Activated T-helper 2 cell treated with anti-CD3 and anti-CD28 coated beads, Interferon-gamma antibody, Interleukin-2, Interleukin-4, amounts not matched to agents 10 μg/mL and 5 μg/mL and 100 μg/mL, durations not matched to agents 14 hours and 24 hours and 36 hours (primary cell): ENCODE measurements at regions not wholly inside any gene's neighbourhood (a gene's known extent, or its start where the extent isn't known, plus 50 kb on each side); places are given as distances from the start of the nearest gene placed in this dataset.

Source experiments
- DNase-seq: peaks from one replicate; pipeline ENCODE4 v3.0.0; 2021; ENCODE audit warnings: low spot score
- H3K27ac Mint-ChIP-seq: one replicate; pipeline ENCODE4 v1.8.0; 2021; ENCODE audit warnings: mixed read lengths
- H3K27me3 Mint-ChIP-seq: one replicate; pipeline ENCODE4 v1.8.0; 2021; ENCODE audit warnings: low read depth, mixed read lengths
- H3K36me3 Mint-ChIP-seq: one replicate; pipeline ENCODE4 v1.8.0; 2021; ENCODE audit warnings: low read depth, mixed read lengths
- H3K4me1 Mint-ChIP-seq: one replicate; pipeline ENCODE4 v1.8.0; 2021; ENCODE audit warnings: low read depth, mixed read lengths
- H3K4me3 Mint-ChIP-seq: one replicate; pipeline ENCODE4 v1.8.0; 2021; ENCODE audit warnings: low read depth, mild to moderate bottlenecking, moderate library complexity, mixed read lengths
- H3K9me3 Mint-ChIP-seq: one replicate; pipeline ENCODE4 v1.8.0; 2021; ENCODE audit warnings: mixed read lengths
- intact Hi-C: fragments of 100-400 bp; cut with micrococcal nuclease; formaldehyde crosslinking; loops from one replicate; pipeline ENCODE4 v1.15.1; 2023

DNA sequence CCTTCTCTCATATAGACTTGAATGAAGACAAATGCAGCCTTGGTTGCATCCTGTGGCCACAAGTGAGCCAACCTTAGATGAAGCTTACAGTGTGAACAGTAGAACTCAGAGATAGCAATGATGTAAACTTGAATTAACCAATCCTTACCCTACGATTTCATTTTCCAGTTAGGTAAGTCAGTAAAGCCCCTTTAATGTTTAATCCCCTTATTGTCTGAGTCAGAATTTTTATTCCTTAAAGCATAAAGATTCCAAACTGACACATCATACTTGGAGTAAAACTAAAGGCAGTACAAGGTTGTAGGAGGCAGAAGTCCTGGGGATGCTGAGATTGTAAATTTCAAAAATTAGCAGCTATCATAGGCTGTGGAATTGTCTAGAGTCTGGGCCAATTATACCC, 507.8 kb upstream of the DPH6 start:
- H3K4me1 Mint-ChIP-seq: no peaks in the 10 kb centered on the region
- DNase-seq: no peak
- H3K36me3 Mint-ChIP-seq: no peaks in the 10 kb centered on the region
- H3K9me3 Mint-ChIP-seq: peaks cover 5% of the 10 kb centered on the region
- intact Hi-C loops: no loop called here
- no peak overlapping the region for H3K4me3 Mint-ChIP-seq
- H3K27me3 Mint-ChIP-seq: no peaks in the 10 kb centered on the region
- no peak overlapping the region for H3K27ac Mint-ChIP-seq

GRCh38 chr15:36059596-36059995, 513.6 kb upstream of the DPH6 start:
- intact Hi-C loops: no loop called here
- no peaks in the 10 kb centered on the region for H3K36me3 Mint-ChIP-seq
- no peaks in the 10 kb centered on the region for H3K4me1 Mint-ChIP-seq
- no peaks in the 10 kb centered on the region for H3K9me3 Mint-ChIP-seq
- H3K27ac Mint-ChIP-seq: no peak overlapping the region
- no peak for DNase-seq
- H3K27me3 Mint-ChIP-seq: no peaks in the 10 kb centered on the region
- H3K4me3 Mint-ChIP-seq: no peak overlapping the region

- Mint-ChIP-seq H3K9me3 (no peaks in the 10 kb centered on the region), H3K27ac (no peak overlapping the region), H3K36me3 (no peaks in the 10 kb centered on the region), H3K4me3 (no peak overlapping the region), H3K4me1 (no peaks in the 10 kb centered on the region), H3K27me3 (no peaks in the 10 kb centered on the region)
- intact Hi-C loops: no loop called here
- no peak for DNase-seq
These were observed 516.4 kb upstream of the DPH6 start for GRCh38 chr15:36062357-36062756.

GRCh38 chr15:36066757-36067156, 512.7 kb upstream of the CDIN1 start:
- intact Hi-C loops: no loop called here
- DNase-seq: no peak
- no peak overlapping the region for H3K4me3 Mint-ChIP-seq
- no peaks in the 10 kb centered on the region for H3K27me3 Mint-ChIP-seq
- no peak overlapping the region for H3K27ac Mint-ChIP-seq
- H3K36me3 Mint-ChIP-seq: no peaks in the 10 kb centered on the region
- peaks cover 5% of the 10 kb centered on the region for H3K9me3 Mint-ChIP-seq
- H3K4me1 Mint-ChIP-seq: no peaks in the 10 kb centered on the region

DNA sequence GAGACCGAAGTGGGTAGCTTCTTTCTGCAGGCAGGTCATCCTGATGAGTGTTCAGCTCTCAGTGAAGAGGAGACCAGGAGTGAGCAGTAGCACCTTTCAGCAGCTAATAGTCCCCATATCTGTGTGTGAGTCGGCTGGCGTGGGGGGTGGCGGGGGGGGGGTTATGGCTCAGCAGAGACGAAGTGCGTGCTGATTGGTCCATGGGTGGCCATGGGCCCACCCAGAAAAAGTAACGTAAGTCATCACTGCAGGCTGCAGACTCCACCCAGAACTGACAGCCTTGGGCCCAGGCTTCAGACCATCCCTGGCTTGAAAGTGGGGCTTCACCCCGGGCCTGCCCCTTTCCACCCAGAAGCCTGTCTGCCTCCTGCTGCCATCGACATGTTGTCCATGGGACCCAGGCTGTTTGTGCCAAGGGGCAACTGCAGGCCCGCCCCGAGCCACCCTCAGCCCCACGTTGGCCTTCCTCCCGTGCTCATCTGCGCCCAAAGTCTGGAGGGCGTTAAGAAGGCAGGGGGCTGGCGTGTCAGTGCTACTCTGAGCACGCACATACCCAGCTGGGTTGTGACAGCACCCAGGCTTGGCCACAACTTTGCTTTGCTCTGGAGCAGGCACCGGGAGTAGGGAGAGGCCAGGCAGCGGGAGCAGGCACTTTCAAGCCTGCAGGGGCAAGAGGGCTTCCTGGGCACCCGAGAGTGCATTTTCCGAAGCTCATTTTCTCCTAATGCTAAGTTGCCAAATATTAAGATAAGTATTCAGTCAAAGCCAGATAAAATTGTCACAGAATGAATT, 511.7 kb upstream of the CDIN1 start:
- no peak for DNase-seq
- H3K4me1 Mint-ChIP-seq: no peaks in the 10 kb centered on the region
- no peak overlapping the region for H3K27ac Mint-ChIP-seq
- H3K9me3 Mint-ChIP-seq: peaks cover 5% of the 10 kb centered on the region
- intact Hi-C loops: no loop called here
- H3K4me3 Mint-ChIP-seq: no peak overlapping the region
- no peaks in the 10 kb centered on the region for H3K27me3 Mint-ChIP-seq
- H3K36me3 Mint-ChIP-seq: no peaks in the 10 kb centered on the region

DNA sequence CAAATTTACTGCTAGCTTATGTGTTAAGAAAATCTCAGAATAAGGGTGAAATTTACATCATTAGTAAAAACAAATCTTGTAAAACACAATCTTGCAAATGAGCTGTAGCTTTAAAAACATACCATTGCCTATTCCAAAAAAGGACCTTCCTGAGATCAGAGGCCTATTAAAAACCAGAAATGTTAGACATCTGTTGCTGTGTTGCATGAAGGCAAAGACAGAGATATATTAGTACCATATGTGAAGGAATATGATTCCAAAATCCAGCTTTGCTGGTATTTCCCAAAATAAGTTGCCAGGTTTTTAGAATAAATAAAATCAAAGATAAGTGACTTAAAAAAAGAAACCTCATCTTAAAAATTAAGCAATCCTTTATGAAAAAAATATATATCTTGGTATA, 504.1 kb upstream of the CDIN1 start:
- no peaks in the 10 kb centered on the region for H3K4me1 Mint-ChIP-seq
- peaks cover 9% of the 10 kb centered on the region for H3K9me3 Mint-ChIP-seq
- H3K27me3 Mint-ChIP-seq: no peaks in the 10 kb centered on the region
- no peak overlapping the region for H3K27ac Mint-ChIP-seq
- H3K4me3 Mint-ChIP-seq: no peak overlapping the region
- intact Hi-C loops: no loop called here
- DNase-seq: no peak
- no peaks in the 10 kb centered on the region for H3K36me3 Mint-ChIP-seq

DNA sequence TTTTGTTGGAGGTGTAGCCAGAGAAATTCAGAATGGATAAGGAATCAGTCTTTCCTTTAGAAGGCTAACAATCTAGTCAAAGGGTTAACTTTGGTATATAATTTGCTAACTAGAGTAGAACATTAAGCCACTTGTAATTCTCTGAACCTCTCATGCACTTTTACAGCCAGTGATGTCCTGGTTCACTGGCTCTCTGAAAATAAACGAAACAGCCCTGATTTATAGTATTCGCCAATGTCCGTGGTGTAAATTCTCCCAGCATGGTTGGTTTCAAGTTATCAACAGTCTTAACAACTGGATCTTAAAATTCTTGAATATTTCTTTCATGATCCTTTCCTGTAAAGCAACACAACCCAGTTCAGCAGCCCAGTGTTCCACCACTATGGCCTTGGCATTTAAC, 500.4 kb upstream of the CDIN1 start:
- Mint-ChIP-seq H3K4me3 (no peak overlapping the region), H3K27me3 (no peaks in the 10 kb centered on the region), H3K36me3 (no peaks in the 10 kb centered on the region), H3K9me3 (peaks cover 33% of the 10 kb centered on the region), H3K27ac (no peak overlapping the region), H3K4me1 (no peaks in the 10 kb centered on the region)
- intact Hi-C loops: no loop called here
- DNase-seq: no peak

DNA sequence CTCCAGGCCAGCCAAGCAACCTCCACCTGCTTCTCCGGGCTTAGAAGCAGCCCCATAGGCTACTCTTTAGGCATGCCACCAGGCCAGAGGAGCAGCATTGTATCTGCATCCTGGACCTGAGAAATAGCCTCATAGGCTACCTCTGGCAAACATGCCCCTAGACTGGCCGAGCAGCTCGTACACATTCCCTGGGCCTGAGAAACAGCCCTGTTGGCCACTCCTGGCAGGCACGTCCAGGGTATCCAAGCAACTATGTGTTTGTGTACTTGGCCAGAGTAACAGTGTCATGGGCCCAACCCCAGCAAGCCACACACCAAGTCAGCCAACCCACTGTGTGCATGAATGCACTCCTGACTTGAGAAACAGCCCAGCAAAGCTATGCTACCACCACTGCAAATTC, 498.7 kb upstream of the CDIN1 start:
- Mint-ChIP-seq H3K27ac (no peak overlapping the region), H3K4me3 (no peak overlapping the region), H3K27me3 (no peaks in the 10 kb centered on the region), H3K4me1 (no peaks in the 10 kb centered on the region), H3K36me3 (no peaks in the 10 kb centered on the region), H3K9me3 (peaks cover 43% of the 10 kb centered on the region)
- DNase-seq: no peak
- intact Hi-C loops: no loop called here

- no peaks in the 10 kb centered on the region for H3K36me3 Mint-ChIP-seq
- H3K27ac Mint-ChIP-seq: no peak overlapping the region
- intact Hi-C loops: no loop called here
- peaks cover 16% of the 10 kb centered on the region for H3K9me3 Mint-ChIP-seq
- no peak for DNase-seq
- no peaks in the 10 kb centered on the region for H3K27me3 Mint-ChIP-seq
- no peak overlapping the region for H3K4me3 Mint-ChIP-seq
- H3K4me1 Mint-ChIP-seq: no peaks in the 10 kb centered on the region
These were observed 489.0 kb upstream of the CDIN1 start for GRCh38 chr15:36090286-36090946.

DNA sequence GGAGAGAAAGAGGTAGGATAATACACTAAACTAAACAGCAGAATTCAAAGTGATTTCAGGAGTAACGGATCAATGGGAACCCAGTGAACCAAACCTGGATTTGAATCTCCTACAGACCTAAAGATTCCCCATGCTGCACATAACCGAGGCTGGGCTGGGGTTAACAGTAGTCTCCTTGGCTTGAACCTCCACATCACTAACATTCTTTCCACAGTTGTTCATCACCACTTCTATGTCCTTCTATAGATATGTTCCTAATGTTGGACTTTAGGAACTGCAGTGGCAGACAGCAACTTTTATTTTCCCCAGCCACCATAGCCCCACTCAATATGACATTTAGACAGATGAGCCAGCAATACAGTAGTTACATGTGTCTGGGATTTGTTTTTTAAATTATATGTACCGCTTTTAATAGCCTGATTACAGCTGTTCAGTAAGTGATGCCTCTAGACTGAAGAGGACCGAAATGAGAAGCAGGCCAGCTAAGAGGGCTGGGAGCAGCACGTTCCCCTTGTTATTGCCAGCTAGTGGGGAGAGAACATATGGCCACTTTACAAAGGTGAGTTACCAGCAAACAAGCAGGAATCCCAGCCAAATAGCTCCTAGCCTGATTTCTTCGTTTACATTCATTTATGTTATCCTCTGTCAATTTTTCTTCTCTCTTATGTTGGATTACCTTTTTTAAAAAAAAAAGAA, 472.6 kb upstream of the CDIN1 start:
- Mint-ChIP-seq H3K4me3 (no peak overlapping the region), H3K27me3 (no peaks in the 10 kb centered on the region), H3K9me3 (peaks cover 5% of the 10 kb centered on the region), H3K4me1 (no peaks in the 10 kb centered on the region), H3K27ac (no peak overlapping the region), H3K36me3 (no peaks in the 10 kb centered on the region)
- intact Hi-C loops: no loop called here
- no peak for DNase-seq

DNA sequence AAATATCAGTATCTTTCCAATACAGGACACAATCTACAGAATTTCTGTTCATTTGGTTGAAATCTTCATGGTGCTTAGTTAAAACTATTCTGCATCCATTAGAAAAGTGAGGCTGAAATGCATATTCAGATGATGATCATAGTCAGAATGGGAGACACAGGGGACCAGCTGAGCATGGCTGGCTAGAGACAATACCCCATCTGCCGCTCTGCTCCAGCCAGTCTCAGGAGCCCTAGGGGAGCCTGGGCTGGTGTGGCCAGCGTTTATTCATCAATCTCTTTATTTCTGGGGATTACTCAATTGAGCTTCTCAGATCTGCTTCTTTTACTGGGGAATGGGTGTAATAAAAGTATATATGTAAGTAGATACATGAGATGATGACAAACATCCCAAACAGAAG, 470.9 kb upstream of the CDIN1 start:
- Mint-ChIP-seq H3K4me1 (no peaks in the 10 kb centered on the region), H3K4me3 (no peak overlapping the region), H3K27me3 (no peaks in the 10 kb centered on the region), H3K9me3 (peaks cover 5% of the 10 kb centered on the region), H3K27ac (no peak overlapping the region), H3K36me3 (no peaks in the 10 kb centered on the region)
- no peak for DNase-seq
- intact Hi-C loops: no loop called here

- intact Hi-C loops: no loop called here
- no peak overlapping the region for H3K4me3 Mint-ChIP-seq
- no peak overlapping the region for H3K27ac Mint-ChIP-seq
- no peaks in the 10 kb centered on the region for H3K36me3 Mint-ChIP-seq
- H3K27me3 Mint-ChIP-seq: no peaks in the 10 kb centered on the region
- peaks cover 5% of the 10 kb centered on the region for H3K9me3 Mint-ChIP-seq
- no peaks in the 10 kb centered on the region for H3K4me1 Mint-ChIP-seq
- no peak for DNase-seq
These were observed 469.3 kb upstream of the CDIN1 start for GRCh38 chr15:36109943-36110658.

DNA sequence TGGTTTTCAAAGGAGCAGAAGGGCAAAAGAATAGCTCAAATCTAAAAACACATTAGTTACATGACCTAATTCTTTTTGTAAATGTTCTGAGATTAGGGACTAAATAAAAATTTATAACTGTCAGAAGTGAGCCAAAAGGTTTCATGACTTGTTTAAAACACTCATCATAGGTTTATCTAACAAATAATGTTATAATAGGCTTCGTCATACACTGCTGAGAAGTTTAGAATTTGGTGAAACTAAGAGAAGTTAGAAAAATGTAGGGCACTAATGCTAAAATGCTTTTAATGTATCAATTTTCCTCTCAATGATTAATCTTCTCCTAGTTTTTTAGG, 468.8 kb upstream of the CDIN1 start:
- DNase-seq: no peak
- H3K9me3 Mint-ChIP-seq: peaks cover 8% of the 10 kb centered on the region
- H3K36me3 Mint-ChIP-seq: no peaks in the 10 kb centered on the region
- H3K27ac Mint-ChIP-seq: no peak overlapping the region
- H3K4me1 Mint-ChIP-seq: no peaks in the 10 kb centered on the region
- H3K4me3 Mint-ChIP-seq: no peak overlapping the region
- intact Hi-C loops: no loop called here
- no peaks in the 10 kb centered on the region for H3K27me3 Mint-ChIP-seq
